Activated CD4-positive, alpha-beta T cell treated with anti-CD3 and anti-CD28 coated beads, Interleukin-2, amount 50 U/mL, for 16 hours (primary cell): ENCODE measurements at regions not wholly inside any gene's neighbourhood (a gene's known extent, or its start where the extent isn't known, plus 50 kb on each side); places are given as distances from the start of the nearest gene placed in this dataset.

Experiments used
- DNase-seq: peaks from one replicate; pipeline ENCODE4 v3.0.0-alpha.2; 2020

DNA sequence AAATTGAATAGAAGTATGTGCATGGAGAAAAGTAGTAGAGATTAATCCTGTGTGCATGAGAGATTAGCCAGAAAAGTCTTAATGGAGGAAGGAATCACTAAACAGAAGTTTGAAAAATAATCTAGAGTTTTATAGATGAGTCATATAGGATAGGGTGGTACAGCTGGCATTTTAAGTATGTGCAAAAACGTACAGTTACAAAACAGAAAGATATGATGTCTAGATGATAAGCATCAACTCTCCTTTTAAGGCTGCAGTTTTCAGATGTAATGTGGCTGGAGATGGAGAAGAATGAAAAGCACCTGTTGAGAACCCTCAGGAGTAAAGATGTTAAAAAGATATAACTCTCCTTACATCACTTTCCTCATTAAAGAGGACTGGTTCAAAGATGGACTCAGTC lies 271.3 kb downstream of the STK31 start:
- no peak for DNase-seq

DNA sequence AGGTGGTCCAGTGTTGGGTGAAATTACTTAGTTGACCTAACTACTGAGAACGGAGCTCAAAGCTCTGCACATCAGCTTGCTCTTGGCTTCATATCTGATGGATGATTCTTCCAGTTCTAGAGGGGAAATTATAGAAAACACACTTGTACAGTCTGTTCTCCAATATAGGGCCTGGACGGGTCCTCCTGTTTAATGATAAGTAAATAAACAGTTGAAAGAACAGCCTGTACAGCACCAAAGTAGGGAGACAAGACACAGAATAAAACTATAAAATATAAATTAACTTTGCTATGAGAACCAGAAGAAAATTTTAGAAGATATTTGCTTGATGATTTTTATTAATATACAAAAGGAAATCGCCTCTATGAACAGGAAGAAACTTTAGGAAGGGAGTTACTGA lies 271.7 kb downstream of the STK31 start:
- no peak for DNase-seq

- DNase-seq, result no peak
These were observed 278.5 kb upstream of the NPY start for GRCh38 chr7:24005517-24005916.

DNA sequence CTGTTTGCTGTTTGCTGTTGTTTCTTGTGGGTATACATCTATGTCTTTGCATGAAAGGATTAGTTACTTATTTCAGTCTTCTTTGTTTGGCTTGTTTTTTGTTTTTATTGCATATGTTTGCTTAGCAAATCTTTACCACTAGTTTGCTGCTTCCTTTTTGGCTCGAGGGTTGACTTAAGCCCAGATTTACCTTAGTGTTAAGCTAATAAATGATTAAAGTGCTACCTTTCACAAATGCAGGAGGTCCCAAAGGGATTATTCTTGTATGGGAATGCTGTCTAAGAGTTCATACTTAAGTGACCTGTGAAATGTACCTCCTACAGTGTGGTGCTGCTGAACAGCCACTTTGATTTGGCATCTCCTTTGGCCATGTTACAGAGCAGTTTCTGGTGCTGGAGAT lies 273.5 kb upstream of the NPY start:
- DNase-seq, result no peak

- no peak for DNase-seq
These were observed 266.5 kb upstream of the NPY start for GRCh38 chr7:24017519-24017918.

DNA sequence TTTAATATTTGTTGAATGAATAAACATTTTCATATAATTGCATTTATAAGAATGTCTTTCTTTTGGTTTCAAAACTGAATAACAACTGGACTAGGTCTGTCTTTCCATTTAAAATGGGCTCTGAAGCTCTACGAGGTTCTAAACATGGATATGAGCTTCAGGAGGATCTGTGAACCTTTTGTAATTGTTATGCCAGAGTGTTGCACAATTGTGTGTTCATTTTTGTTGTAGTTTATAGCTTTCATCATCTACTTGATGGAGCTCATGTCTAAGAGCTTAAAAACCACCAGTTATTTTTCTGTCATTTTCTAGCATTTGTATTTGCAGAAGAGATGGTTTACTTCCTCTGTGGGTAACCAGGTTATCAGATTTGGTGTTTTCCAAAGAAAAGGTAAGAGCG lies 265.7 kb upstream of the NPY start:
- no peak for DNase-seq

- DNase-seq, result no peak
These were observed 264.1 kb upstream of the NPY start for GRCh38 chr7:24019841-24020240.

DNA sequence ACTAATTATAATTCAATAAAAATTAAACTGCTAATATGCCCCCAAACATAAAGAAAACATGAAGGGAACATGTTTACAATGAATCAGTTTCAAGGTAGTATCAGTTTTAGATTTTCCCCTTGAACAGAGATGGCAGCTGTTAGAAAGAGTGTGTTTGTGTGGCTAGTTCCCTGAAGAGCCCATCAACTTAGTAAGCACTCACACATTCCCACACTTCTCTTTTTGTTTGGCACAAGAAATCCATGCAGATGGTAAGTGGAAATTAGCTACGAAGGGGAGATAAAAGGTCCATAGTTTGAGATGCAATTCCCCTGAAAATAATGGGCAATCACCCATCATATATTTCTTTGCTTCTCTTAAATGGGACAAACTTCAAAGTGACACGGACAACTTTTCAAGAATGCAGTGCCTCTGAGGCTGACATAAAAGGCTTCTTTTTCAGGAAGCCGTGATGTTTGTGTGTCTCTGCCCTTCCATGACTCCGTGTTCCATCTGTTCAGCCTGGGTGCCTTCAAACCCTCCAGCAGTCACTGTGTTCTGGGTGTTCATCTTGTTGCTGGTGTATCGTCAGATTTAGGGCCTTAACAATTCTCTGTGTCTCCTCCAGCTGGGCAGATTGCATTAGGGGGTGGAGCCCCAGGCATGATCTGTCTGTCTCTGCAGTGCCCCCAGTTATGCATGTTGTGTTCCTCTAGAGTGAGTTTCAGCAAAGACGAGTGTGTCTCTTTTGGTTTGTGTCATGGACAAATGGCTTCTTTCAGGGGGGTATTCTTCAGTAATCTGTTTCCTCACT lies 259.5 kb upstream of the NPY start:
- no peak for DNase-seq

DNA sequence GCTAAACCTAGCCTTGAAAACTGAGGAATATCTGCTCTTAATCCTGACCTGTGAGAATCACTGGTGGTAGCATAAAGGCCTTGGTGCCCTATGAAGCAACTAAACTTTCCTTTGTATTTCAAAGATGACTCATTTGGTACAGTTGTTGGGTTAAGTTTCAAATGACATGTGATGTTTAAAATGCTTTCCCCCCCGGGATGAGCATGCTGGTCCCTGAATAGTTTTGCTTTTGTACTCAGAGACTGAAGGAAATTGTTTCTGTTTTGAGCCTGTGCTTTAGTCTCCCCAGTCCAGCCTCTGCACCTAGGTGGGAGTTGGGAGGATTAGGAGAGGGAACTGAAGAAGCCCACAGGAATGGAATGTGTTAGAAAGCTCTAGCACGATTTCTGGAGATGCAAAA lies 258.9 kb upstream of the NPY start:
- DNase-seq, result no peak

DNA sequence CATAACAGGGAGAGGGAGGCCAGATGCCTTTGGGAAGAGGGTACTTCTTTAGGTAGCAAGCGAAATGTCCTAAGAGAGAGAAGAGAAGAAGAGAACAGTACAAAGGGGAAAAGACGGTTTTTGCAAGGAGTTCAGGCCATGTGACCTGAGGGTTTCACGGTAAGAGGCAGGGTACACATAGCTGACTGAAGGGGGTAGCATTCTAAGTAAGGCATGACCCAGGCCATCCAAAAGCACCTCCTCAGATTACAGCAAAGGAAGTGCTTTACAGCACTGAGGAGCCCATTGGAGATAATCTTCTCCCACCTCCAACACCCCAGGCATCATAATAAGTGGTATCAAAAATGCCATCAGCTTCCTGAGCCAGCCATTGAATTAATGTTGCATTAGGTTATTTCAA lies 258.2 kb upstream of the NPY start:
- no peak for DNase-seq

DNA sequence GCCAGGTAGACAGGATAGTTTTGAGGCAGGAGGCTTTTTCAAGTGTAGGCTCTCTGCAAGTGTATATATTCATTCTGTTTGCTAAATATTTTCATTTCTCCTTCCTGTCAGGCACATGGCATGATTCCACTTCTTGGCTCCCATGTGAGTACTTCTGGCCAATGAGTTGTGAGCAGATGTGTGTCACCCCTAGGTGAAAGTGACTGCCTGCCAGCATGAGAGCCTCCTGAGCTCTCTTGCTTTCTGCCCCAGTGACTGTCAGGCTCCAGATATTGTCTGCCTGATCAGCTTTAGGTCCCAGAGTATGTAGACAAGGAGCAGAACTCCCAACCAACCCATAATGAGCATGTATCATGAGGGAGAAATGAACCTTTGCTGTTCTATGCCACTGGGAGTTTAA lies 257.6 kb upstream of the NPY start:
- DNase-seq, result no peak

DNA sequence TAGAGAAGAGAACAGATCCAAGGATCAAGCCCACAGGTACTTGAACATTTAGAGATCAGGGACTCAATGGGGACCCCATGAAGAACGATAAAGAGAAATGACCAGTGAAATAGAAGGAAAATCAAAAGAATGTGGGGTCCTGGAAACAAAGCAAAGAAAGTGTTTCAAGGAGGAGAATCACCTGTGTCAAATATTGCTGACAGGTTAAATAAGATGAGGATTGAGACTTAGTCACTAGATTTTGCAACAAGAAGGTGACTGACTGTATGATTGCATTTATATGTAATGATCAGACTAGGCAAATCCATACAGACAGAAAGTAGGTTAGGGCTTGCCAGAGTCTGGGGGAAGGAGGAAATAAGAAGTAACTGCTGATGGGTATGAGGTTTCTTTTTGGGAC lies 254.9 kb upstream of the NPY start:
- no peak for DNase-seq

- no peak for DNase-seq
These were observed 249.7 kb upstream of the NPY start for GRCh38 chr7:24034251-24034650.

DNA sequence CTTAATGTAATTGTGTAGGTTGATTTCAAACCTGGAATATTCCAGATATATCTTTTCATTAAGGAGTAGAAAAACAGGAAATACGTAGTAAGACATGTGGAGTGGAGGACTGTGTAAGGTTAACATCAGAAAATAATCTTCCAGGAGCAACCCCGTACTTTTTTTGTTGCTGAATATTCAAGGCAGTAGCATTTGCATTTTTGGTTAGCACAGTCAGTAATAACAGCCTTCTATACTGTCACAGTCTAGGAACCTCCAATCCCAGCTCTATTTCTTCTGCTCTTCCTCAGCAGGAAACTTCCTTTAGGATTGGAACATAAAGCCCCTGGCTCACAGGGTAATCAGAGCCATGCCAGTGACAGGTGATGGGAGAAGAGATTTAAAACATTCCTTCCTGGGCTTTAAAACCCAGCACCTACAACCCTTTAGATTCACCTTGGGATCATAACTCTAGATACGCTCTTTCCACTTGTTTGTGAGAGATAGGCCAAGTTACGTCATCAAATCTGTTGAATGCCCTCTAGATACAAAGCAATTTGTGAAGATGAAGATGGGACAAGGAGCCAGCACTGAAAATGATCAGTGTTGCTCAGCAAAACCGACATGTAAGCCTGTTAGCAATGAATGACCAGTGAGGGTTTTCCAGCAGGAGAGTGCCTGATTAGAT lies 248.5 kb upstream of the NPY start:
- DNase-seq, result no peak

DNA sequence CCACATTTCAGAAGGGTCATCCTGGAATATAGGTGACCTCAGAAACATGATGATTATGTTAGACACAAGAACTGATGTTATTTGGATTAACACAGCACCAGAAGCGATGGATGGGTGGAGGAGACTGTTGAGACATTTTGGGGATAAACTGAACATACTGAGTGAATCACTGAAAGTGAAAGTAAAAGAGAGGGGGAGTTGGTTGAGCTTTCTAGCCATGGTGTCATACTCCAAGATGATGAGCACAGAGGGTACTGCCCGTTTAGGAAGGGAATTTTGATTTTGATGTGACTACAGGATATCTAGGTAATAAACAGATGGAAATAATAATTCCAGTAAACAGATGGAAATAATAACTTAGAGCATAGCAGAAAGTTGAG lies 248.0 kb upstream of the NPY start:
- no peak for DNase-seq

GRCh38 chr7:24038993-24039392 lies 245.0 kb upstream of the NPY start:
- DNase-seq, result no peak

GRCh38 chr7:24039991-24040624 lies 243.9 kb upstream of the NPY start:
- DNase-seq, result no peak

- DNase-seq, result no peak
These were observed 242.0 kb upstream of the NPY start for GRCh38 chr7:24042028-24042427.

DNA sequence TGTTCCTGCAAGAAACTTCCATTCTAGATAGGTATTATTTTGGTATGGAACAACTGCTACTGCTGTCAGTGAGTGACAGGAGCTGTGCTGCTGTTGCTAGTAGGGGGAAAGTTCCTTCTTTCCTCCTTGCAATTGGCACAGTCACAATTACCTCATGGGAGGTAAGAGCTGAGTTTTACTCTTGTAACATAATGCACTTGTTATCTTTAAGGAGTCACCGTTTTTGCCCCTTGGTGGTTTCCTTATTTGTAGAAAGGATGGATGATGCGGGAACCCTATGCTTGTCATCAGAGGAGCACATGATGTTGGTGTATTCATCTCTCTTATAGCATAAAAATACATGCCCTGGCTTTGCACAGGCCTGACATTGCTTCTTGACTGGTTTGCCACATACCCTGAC lies 234.7 kb upstream of the NPY start:
- DNase-seq, result no peak

- no peak for DNase-seq
These were observed 232.9 kb upstream of the NPY start for GRCh38 chr7:24050991-24051560.

DNA sequence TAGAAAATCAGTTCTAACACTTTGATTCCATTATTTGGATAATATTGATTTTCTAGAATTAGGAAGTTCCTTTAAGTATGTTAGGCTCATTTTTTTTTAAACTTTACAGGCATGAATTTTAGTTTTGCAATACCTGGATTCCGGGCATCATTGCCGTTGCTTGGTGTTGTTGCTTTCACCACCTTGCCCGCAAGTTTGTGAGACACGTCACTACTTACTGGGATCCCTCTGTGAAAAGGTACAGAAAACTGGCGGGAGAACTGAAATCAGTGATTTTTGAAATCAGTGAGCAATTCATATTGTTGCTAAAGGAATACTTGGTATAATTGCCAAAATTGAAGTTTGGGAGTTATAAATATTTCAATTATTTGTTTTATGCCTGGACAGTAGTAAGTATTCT lies 232.3 kb upstream of the NPY start:
- no peak for DNase-seq

- DNase-seq, result peak; percentile 61
These were observed 231.3 kb upstream of the NPY start for GRCh38 chr7:24052572-24053260.

DNA sequence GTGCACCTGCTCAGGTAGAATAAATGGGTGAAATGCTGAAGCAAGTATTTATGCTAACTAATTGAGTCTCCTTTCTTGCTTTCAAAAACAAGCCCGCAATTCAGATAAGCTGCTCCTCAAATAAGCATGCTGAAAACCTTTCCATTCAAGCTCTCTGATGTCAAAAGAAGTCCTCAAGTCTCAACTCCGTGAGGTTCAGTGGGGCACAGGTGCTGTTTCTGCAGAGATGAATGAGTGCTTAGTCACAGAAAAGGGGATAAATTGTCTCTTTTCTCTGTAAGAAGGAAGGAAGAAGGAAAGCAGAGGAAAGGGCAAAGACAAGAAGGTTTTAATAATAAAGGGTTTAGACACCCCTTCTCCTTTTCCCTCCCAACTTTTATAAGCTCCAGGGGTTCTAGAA lies 229.8 kb upstream of the NPY start:
- DNase-seq, result no peak
